Loucy (cell line): ENCODE measurements at regions not wholly inside any gene's neighbourhood (a gene's known extent, or its start where the extent isn't known, plus 50 kb on each side); places are given as distances from the start of the nearest gene placed in this dataset.

Experiments used
- H2AFZ ChIP-seq: fragments of 200-600 bp; sonication (generic); 2 replicates; pipeline ENCODE4 v1.6.0; 2016; ENCODE audit warnings: antibody characterized with exemption, mild to moderate bottlenecking, low read length, moderate library complexity
- H3F3A ChIP-seq: fragments of 200-600 bp; 2 replicates; pipeline ENCODE4 v1.6.0; 2016; ENCODE audit warnings: antibody characterized with exemption, low read depth, mild to moderate bottlenecking
- H3K27me3 ChIP-seq: fragments of 200-600 bp; sonication (generic); 2 replicates; pipeline ENCODE4 v1.6.1; 2014; ENCODE audit warnings: low read length, mild to moderate bottlenecking; ENCODE audit not compliant: insufficient read depth, poor library complexity, severe bottlenecking
- H3K36me3 ChIP-seq: fragments of 200-600 bp; sonication (generic); 2 replicates; pipeline ENCODE4 v1.6.1; 2016; ENCODE audit warnings: low read length; ENCODE audit not compliant: insufficient read depth
- H3K4me1 ChIP-seq: fragments of 200-600 bp; sonication (generic); 2 replicates; pipeline ENCODE4 v1.5.1; 2014; ENCODE audit warnings: low read length, mild to moderate bottlenecking; ENCODE audit not compliant: insufficient read depth, poor library complexity, severe bottlenecking
- H3K4me2 ChIP-seq: fragments of 200-600 bp; sonication (generic); 2 replicates; pipeline ENCODE4 v1.6.0; 2014; ENCODE audit warnings: antibody characterized with exemption, low read length, low read depth, mild to moderate bottlenecking; ENCODE audit not compliant: poor library complexity, severe bottlenecking
- H3K4me3 ChIP-seq: fragments of 200-600 bp; sonication (generic); 2 replicates; pipeline ENCODE4 v1.5.1; 2014; ENCODE audit warnings: low read length, mild to moderate bottlenecking, mixed read lengths; ENCODE audit not compliant: poor library complexity, severe bottlenecking
- H3K79me2 ChIP-seq: fragments of 200-600 bp; sonication (generic); 2 replicates; pipeline ENCODE4 v1.6.1; 2014; ENCODE audit warnings: low read length; ENCODE audit not compliant: insufficient read depth
- H3K9ac ChIP-seq: fragments of 200-600 bp; sonication (generic); 2 replicates; pipeline ENCODE4 v1.6.0; 2014; ENCODE audit warnings: mild to moderate bottlenecking, low read depth, low read length, moderate library complexity; ENCODE audit not compliant: poor library complexity, severe bottlenecking
- H3K9me2 ChIP-seq: fragments of 200-600 bp; sonication (generic); replicated peaks from 2 replicates; pipeline ENCODE4 v1.6.1; 2016; ENCODE audit warnings: low read depth, low read length, mixed read lengths
- H3K9me3 ChIP-seq: fragments of 200-600 bp; sonication (generic); 2 replicates; pipeline ENCODE4 v1.6.1; 2014; ENCODE audit warnings: mild to moderate bottlenecking, antibody characterized with exemption, low read length, low read depth; ENCODE audit not compliant: insufficient read depth
- H4K20me1 ChIP-seq: fragments of 200-600 bp; sonication (generic); 2 replicates; pipeline ENCODE4 v1.6.0; 2014; ENCODE audit warnings: antibody characterized with exemption, low read length, mild to moderate bottlenecking; ENCODE audit not compliant: insufficient read depth, poor library complexity, severe bottlenecking
- CTCF ChIP-seq: fragments of 200-600 bp; sonication (generic); conservative IDR thresholded peaks from 2 replicates; pipeline ENCODE4 v1.5.1; 2014; ENCODE audit warnings: mild to moderate bottlenecking, antibody characterized with exemption, low read length
- EZH2phosphoT487 ChIP-seq: fragments of 200-600 bp; IDR thresholded peaks from 2 replicates; pipeline ENCODE4 v1.6.1; 2018; ENCODE audit warnings: antibody characterized with exemption, mild to moderate bottlenecking, moderate library complexity, borderline replicate concordance

GRCh38 chrX:129161108-129161507 lies 362.2 kb downstream of the SMARCA1 start:
- Histone ChIP-seq H2AFZ (no peak overlapping the region), H3K79me2 (no peaks in the 10 kb centered on the region), H3K4me1 (no peaks in the 10 kb centered on the region), H4K20me1 (no peaks in the 10 kb centered on the region), H3K9ac (no peak overlapping the region), H3K27me3 (no peaks in the 10 kb centered on the region), H3K9me2 (no peaks in the 10 kb centered on the region), H3K9me3 (no peaks in the 10 kb centered on the region), H3F3A (no peaks in the 10 kb centered on the region), H3K4me3 (no peak overlapping the region), H3K36me3 (no peaks in the 10 kb centered on the region), H3K4me2 (no peak overlapping the region)
- TF ChIP-seq EZH2phosphoT487, result no peak
- TF ChIP-seq CTCF, result no peak; the same call in 1 of the 2 replicates

- H3K79me2 ChIP-seq, result no peaks in the 10 kb centered on the region
- TF ChIP-seq CTCF (no peak), EZH2phosphoT487 (no peak)
- H3K36me3 ChIP-seq, result no peaks in the 10 kb centered on the region
- H3K27me3 ChIP-seq, result no peaks in the 10 kb centered on the region
- no peak overlapping the region for H3K9ac ChIP-seq
- no peaks in the 10 kb centered on the region for H4K20me1 ChIP-seq
- no peak overlapping the region for H2AFZ ChIP-seq
- H3K9me2 ChIP-seq, result no peaks in the 10 kb centered on the region
- H3K9me3 ChIP-seq, result no peaks in the 10 kb centered on the region
- H3F3A ChIP-seq, result no peaks in the 10 kb centered on the region
- no peak overlapping the region for H3K4me3 ChIP-seq
- no peak overlapping the region for H3K4me2 ChIP-seq
- no peaks in the 10 kb centered on the region for H3K4me1 ChIP-seq
These were observed 364.8 kb downstream of the SMARCA1 start for GRCh38 chrX:129158505-129158904.

- Histone ChIP-seq H3K27me3 (no peaks in the 10 kb centered on the region), H3K4me1 (no peaks in the 10 kb centered on the region), H3K4me2 (no peak overlapping the region)
These were observed 377.4 kb downstream of the SMARCA1 start for GRCh38 chrX:129145840-129146272.

More at GRCh38 chrX:129145840-129146272, 377.4 kb downstream of the SMARCA1 start:
- Histone ChIP-seq H3F3A (no peaks in the 10 kb centered on the region), H2AFZ (no peak overlapping the region), H3K9me2 (no peaks in the 10 kb centered on the region), H3K36me3 (no peaks in the 10 kb centered on the region), H4K20me1 (no peaks in the 10 kb centered on the region), H3K9me3 (no peaks in the 10 kb centered on the region), H3K9ac (no peak overlapping the region), H3K4me3 (no peak overlapping the region), H3K79me2 (no peaks in the 10 kb centered on the region)
- TF ChIP-seq EZH2phosphoT487, result no peak
- no peak for TF ChIP-seq CTCF
